GM12878 (cell line): ENCODE measurements at regions not wholly inside any gene's neighbourhood (a gene's known extent, or its start where the extent isn't known, plus 50 kb on each side); places are given as distances from the start of the nearest gene placed in this dataset.

Source experiments
- ATAC-seq: fragments of 200-7000 bp; cut with Tn5 transposase; 3 replicates; pipeline ENCODE4 v1.9.1; 2020; ENCODE audit warnings: mild to moderate bottlenecking, moderate library complexity
- BruUV-seq: library from RNA; stranded (reverse); fragments of 400-500 nt; replicated peaks from 2 replicates; lab custom pipeline; 2021; lab: Mats Ljungman, UMichigan
- CTCF ChIA-PET: fragments of 300-600 bp; sonication (Branson Sonifier 250); formaldehyde crosslinking; extraction: SDS; loops from one replicate; lab custom pipeline; 2021; ENCODE audit warnings: inconsistent platforms; lab: Yijun Ruan, JAX
- POLR2A ChIA-PET: fragments of 350-600 bp; formaldehyde crosslinking; extraction: SDS; loops from one replicate; lab custom pipeline; 2021; ENCODE audit warnings: inconsistent platforms; lab: Charles Lee
- RAD21 ChIA-PET: fragments of 300-600 bp; sonication (Branson Sonifier 250); formaldehyde crosslinking; loops from one replicate; lab custom pipeline; 2023; ENCODE audit warnings: antibody characterized with exemption; ENCODE audit not compliant: unreplicated experiment; lab: Charles Lee
- SMC1A ChIA-PET: fragments of 300-600 bp; sonication (Branson Sonifier 250); formaldehyde crosslinking; loops from one replicate; lab custom pipeline; 2023; ENCODE audit not compliant: unreplicated experiment, uncharacterized antibody; lab: Charles Lee
- DNase-seq: peaks from one replicate; pipeline ENCODE4 v3.0.0-alpha.2; 2011; ENCODE audit warnings: low read depth, low spot score
- FAIRE-seq: peaks from 3 replicates; lab custom pipeline; 2011; peaks lifted over from hg19 to GRCh38; lab: Jason Lieb, UNC
- H2AFZ ChIP-seq: 2 replicates; pipeline ENCODE4 v1.6.0; 2011; ENCODE audit warnings: low read depth, low read length, control low read depth; ENCODE audit not compliant: control insufficient read depth
- H3K27ac ChIP-seq: 2 replicates; pipeline ENCODE4 v1.5.1; 2011; ENCODE audit warnings: control low read depth; ENCODE audit not compliant: control insufficient read depth, insufficient read depth
- H3K27me3 ChIP-seq, 2 experiments: replicated peaks in 1 of 2; 2 replicates each; pipeline versions ENCODE4 v1.6.0 to v1.6.1; 2011; ENCODE audit warnings: low read length in 1 of 2; ENCODE audit not compliant: control insufficient read depth in 2 of 2, insufficient read depth in 2 of 2
- H3K36me3 ChIP-seq, 2 experiments: 2 replicates each; pipeline ENCODE4 v1.5.1; 2011; ENCODE audit warnings: low read length in 1 of 2; ENCODE audit not compliant: control insufficient read depth in 2 of 2, insufficient read depth in 2 of 2
- H3K4me1 ChIP-seq: 2 replicates; pipeline ENCODE4 v1.6.1; 2011; ENCODE audit warnings: mild to moderate bottlenecking, low read length, moderate library complexity, mixed read lengths; ENCODE audit not compliant: control insufficient read depth, insufficient read depth
- H3K4me2 ChIP-seq: 2 replicates; pipeline ENCODE4 v1.6.0; 2011; ENCODE audit warnings: control low read depth; ENCODE audit not compliant: control insufficient read depth, insufficient read depth
- H3K4me3 ChIP-seq: fragments of 200-600 bp; sonication (generic); 2 replicates; pipeline ENCODE4 v1.5.1; 2016
- H3K79me2 ChIP-seq: 2 replicates; pipeline ENCODE4 v1.6.0; 2011; ENCODE audit warnings: low read length; ENCODE audit not compliant: control insufficient read depth, insufficient read depth
- H3K9ac ChIP-seq: 2 replicates; pipeline ENCODE4 v1.8.0; 2011; ENCODE audit warnings: low read length, control low read depth, mixed read lengths; ENCODE audit not compliant: control insufficient read depth, insufficient read depth
- H3K9me3 ChIP-seq: replicated peaks from 3 replicates; pipeline ENCODE4 v1.5.1; 2011; ENCODE audit warnings: mild to moderate bottlenecking, low read length; ENCODE audit not compliant: control insufficient read depth, insufficient read depth
- H4K20me1 ChIP-seq: 2 replicates; pipeline ENCODE4 v1.6.0; 2011; ENCODE audit not compliant: control insufficient read depth, insufficient read depth
- ASH2L ChIP-seq: fragments of 300-600, 200-600 bp; sonication (generic); IDR thresholded peaks from 2 replicates; pipeline ENCODE4 v1.6.1; 2017; ENCODE audit warnings: low read depth, mild to moderate bottlenecking, borderline replicate concordance
- BCLAF1 ChIP-seq: fragments of 450-650 bp; IDR thresholded peaks from 2 replicates; pipeline ENCODE4 v1.6.1; 2017; ENCODE audit warnings: antibody characterized with exemption, mild to moderate bottlenecking, moderate library complexity
- IRF5 ChIP-seq: fragments of 450-650 bp; IDR thresholded peaks from 2 replicates; pipeline ENCODE4 v1.6.1; 2017; ENCODE audit warnings: borderline replicate concordance
- RELB ChIP-seq: fragments of 450-650 bp; IDR thresholded peaks from 2 replicates; pipeline ENCODE4 v1.6.1; 2017; ENCODE audit warnings: low read depth, mild to moderate bottlenecking, moderate library complexity
- TARDBP ChIP-seq: IDR thresholded peaks from 2 replicates; pipeline ENCODE4 v1.6.1; 2016; ENCODE audit warnings: borderline replicate concordance
- ZNF207 ChIP-seq: fragments of 450-650 bp; IDR thresholded peaks from 2 replicates; pipeline ENCODE4 v1.6.1; 2014; ENCODE audit warnings: antibody characterized with exemption, mild to moderate bottlenecking, borderline replicate concordance
- WGBS: methylation state at CpG from one replicate; pipeline ENCODE4 v1.1.6; 2016; ENCODE audit warnings: low lambda C conversion rate; ENCODE audit not compliant: insufficient replicate concordance, insufficient coverage; ENCODE audit errors: missing lambda C conversion rate; 5-methylcytosine and 5-hydroxymethylcytosine counted together
- in situ Hi-C: fragments of 300-500 bp; cut with MboI; formaldehyde crosslinking; loops from 9 replicates; pipeline ENCODE4 v1.14.3; 2018; ENCODE audit warnings: mixed read lengths
- intact Hi-C: fragments of 100-400 bp; cut with micrococcal nuclease; formaldehyde crosslinking; loops from one replicate; pipeline ENCODE4 v1.14.2; 2022; ENCODE audit not compliant: unreplicated experiment

- TF ChIP-seq RELB (no peak), ASH2L (no peak)
Observed at GRCh38 chr7:14978687-14979086, 76.1 kb upstream of the DGKB start (continued).

GRCh38 chr7:14974688-14975087, 72.1 kb upstream of the DGKB start:
- Histone ChIP-seq H3K9ac (no peak overlapping the region), H3K36me3 (no peaks in the 10 kb centered on the region), H3K27me3 (no peaks in the 10 kb centered on the region), H3K4me2 (no peak overlapping the region), H3K4me1 (no peaks in the 10 kb centered on the region), H3K79me2 (no peaks in the 10 kb centered on the region), H3K4me3 (no peak overlapping the region), H3K9me3 (no peaks in the 10 kb centered on the region), H2AFZ (no peak overlapping the region), H3K27ac (no peak overlapping the region), H4K20me1 (no peaks in the 10 kb centered on the region)
- intact Hi-C loops = no loop called here
- BruUV-seq = no TSS peak
- ChIA-PET CTCF (no interaction called here), RAD21 (no interaction called here), SMC1A (no interaction called here), POLR2A (no interaction called here)
- DNase-seq (no peak), FAIRE-seq (no peak), ATAC-seq (no peak)
- in situ Hi-C loops = no loop called here
- TF ChIP-seq IRF5 = no peak
- no peak for TF ChIP-seq BCLAF1
- TF ChIP-seq ZNF207 = no peak
- TF ChIP-seq TARDBP = no peak
- WGBS = 83% methylated on average over 5 of the region's 5 CpGs
